ENCODE measurements at regions not wholly inside any gene's neighbourhood (a gene's known extent, or its start where the extent isn't known, plus 50 kb on each side); places are given as distances from the start of the nearest gene placed in this dataset.

GRCh38 chr14:31965735-31966598, 111.1 kb upstream of the ARHGAP5 start:
- no peak for DNase-seq (ENCODE audit: low spot score)

- DNase-seq (ENCODE audit: low spot score) = no peak
Observed at GRCh38 chr14:31966896-31967668, 110.0 kb upstream of the ARHGAP5 start.

- no peak for DNase-seq (ENCODE audit: low spot score)
Observed at GRCh38 chr14:31967669-31967975, 109.5 kb upstream of the ARHGAP5 start.

GRCh38 chr14:31968107-31968810, 108.8 kb upstream of the ARHGAP5 start:
- DNase-seq (ENCODE audit: low spot score) = no peak

GRCh38 chr14:31968956-31969698, 108.0 kb upstream of the ARHGAP5 start:
- no peak for DNase-seq (ENCODE audit: low spot score)

- no peak for DNase-seq (ENCODE audit: low spot score)
Observed at GRCh38 chr14:31969699-31970240, 107.3 kb upstream of the ARHGAP5 start.

- no peak for DNase-seq (ENCODE audit: low spot score)
Observed at GRCh38 chr14:31970744-31971143, 106.4 kb upstream of the ARHGAP5 start.

GRCh38 chr14:31971612-31972011, 105.5 kb upstream of the ARHGAP5 start:
- no peak for DNase-seq (ENCODE audit: low spot score)

GRCh38 chr14:31977001-31977556, 100.0 kb upstream of the ARHGAP5 start:
- no peak for DNase-seq (ENCODE audit: low spot score)

- no peak for DNase-seq (ENCODE audit: low spot score)
Observed at GRCh38 chr14:31978423-31978822, 98.7 kb upstream of the ARHGAP5 start.

- DNase-seq (ENCODE audit: low spot score) = no peak
Observed at GRCh38 chr14:31982642-31983041, 94.5 kb upstream of the ARHGAP5 start.

- no peak for DNase-seq (ENCODE audit: low spot score)
Observed at GRCh38 chr14:31986405-31986804, 90.7 kb upstream of the ARHGAP5 start.

- no peak for DNase-seq (ENCODE audit: low spot score)
Observed at GRCh38 chr14:31987721-31988120, 89.4 kb upstream of the ARHGAP5 start.

GRCh38 chr14:31988244-31988643, 88.9 kb upstream of the ARHGAP5 start:
- no peak for DNase-seq (ENCODE audit: low spot score)

GRCh38 chr14:31990183-31990857, 86.8 kb upstream of the ARHGAP5 start:
- DNase-seq (ENCODE audit: low spot score) = no peak

- peak; percentile 70 for DNase-seq (ENCODE audit: low spot score)
Observed at GRCh38 chr14:31990926-31991572, 86.1 kb upstream of the ARHGAP5 start.

- DNase-seq (ENCODE audit: low spot score) = no peak
Observed at GRCh38 chr14:31992011-31992447, 85.1 kb upstream of the ARHGAP5 start.

GRCh38 chr14:31993521-31993951, 83.6 kb upstream of the ARHGAP5 start:
- DNase-seq (ENCODE audit: low spot score) = no peak

- no peak for DNase-seq (ENCODE audit: low spot score)
Observed at GRCh38 chr14:31994391-31995033, 82.6 kb upstream of the ARHGAP5 start.

GRCh38 chr14:32003585-32003984, 73.5 kb upstream of the ARHGAP5 start:
- DNase-seq (ENCODE audit: low spot score) = no peak

Measured in pons (tissue), 1 donor.